ENCODE measurements at regions not wholly inside any gene's neighbourhood (a gene's known extent, or its start where the extent isn't known, plus 50 kb on each side); places are given as distances from the start of the nearest gene placed in this dataset.

DNA sequence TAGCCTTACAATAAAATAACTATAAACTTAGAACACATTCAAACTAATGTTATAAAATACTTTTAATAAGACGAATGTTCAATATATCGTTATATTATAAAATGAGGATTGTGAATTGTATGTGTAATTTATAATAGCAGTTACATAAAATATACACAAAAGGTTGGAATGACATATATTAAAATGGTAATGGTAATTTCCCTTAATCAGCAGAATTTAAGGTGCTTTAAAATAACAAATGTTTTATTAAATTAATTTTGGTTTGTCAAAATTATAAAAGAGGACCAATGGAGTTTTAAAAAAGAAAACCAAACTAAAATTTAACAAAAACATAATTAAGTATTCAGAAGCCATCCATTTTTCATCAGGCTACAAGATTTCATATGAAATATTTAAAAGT, 164.3 kb upstream of the PRDM9 start:
- no peak for TF ChIP-seq CTCF (conservative IDR thresholded peaks at IDR 0.05 in 1 of 2, IDR thresholded peaks at IDR 0.05 in 1 of 2; ENCODE audit: low read depth in 1 of 2, low read length in 2 of 2)
- no peak for TF ChIP-seq EZH2 (IDR thresholded peaks at IDR 0.05; ENCODE audit: low read length, missing control alignments)

Measured in fibroblast of lung (primary cell).